SIG-M5 treated with dmso at 0.1 percent for 504 hours (cell line): ENCODE measurements at regions not wholly inside any gene's neighbourhood (a gene's known extent, or its start where the extent isn't known, plus 50 kb on each side); places are given as distances from the start of the nearest gene placed in this dataset.

ENCODE experiments used
- DNase-seq: peaks from one replicate; lab custom pipeline; 2025; ENCODE audit not compliant: unreplicated experiment; lab: John Stamatoyannopoulos, UW

DNA sequence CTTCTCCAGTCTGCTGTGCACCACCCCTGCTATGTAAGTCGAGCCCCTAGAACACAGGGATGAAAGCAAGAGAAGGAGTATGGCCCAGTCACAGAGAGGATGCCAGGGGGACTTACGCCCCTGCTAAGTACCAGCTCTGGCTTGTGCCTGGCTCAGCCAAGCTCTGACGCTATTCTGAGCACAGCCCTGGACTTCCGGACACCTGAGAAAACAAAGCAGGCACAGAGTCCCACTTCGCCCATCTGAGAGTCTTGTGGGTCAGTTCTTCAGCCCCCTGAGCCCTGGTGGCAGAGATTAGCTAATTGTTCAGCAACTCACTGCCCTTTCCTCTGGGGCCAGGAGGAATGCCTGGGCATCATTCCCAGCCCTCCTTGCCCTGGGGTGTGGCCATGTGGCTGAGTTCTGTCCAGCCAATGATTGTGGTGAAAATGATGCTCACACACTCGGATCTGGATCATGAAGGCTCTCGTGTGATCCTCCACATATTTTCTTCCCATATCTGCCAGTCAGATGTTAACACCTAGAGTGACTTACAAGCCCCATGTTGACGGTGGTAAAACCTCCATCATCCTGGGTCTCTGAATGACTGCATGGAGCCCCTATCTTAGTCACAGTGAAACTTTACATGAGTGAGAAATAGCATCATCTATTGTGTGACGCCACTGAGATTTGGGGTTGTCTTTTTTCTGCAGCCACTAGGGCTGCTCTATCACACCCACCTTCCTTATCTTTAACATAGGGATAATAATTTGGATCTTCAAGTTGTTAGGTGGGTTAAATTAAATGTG lies 105.7 kb downstream of the TPRA1 start:
- DNase-seq = no peak

DNA sequence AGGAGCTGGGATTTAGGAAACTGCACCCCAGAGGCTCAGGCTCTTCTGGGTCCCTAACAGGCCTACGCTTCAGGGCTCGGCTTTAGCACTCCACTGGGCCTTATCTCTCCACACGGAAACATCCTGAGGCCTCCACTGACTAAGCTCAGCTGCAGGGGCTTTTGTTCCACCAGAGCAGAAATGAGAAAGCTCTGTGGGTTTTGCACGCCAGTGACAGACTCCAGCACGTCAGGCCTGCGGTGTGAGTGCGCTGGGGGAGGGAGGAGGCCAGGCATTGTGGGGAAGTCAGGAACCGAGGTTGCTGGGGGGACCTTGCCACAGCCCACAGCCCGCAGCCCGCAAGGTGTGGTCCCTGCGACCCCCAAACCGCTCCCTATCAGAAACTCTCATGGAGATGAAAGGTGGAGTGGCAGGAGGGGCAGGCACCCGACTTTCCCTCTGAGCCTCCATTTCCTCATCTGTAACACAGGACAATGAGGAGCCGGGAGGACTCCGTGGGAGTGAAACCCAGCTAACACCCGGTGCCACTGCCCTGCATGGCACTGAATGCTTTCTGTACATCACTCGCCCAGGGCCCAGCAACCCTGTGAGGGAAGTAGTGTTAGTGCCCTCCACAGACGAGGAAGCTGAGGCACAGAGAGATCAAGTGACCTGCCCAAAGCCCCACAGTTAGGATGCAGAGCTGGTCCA lies 106.5 kb downstream of the TPRA1 start:
- DNase-seq = no peak

DNA sequence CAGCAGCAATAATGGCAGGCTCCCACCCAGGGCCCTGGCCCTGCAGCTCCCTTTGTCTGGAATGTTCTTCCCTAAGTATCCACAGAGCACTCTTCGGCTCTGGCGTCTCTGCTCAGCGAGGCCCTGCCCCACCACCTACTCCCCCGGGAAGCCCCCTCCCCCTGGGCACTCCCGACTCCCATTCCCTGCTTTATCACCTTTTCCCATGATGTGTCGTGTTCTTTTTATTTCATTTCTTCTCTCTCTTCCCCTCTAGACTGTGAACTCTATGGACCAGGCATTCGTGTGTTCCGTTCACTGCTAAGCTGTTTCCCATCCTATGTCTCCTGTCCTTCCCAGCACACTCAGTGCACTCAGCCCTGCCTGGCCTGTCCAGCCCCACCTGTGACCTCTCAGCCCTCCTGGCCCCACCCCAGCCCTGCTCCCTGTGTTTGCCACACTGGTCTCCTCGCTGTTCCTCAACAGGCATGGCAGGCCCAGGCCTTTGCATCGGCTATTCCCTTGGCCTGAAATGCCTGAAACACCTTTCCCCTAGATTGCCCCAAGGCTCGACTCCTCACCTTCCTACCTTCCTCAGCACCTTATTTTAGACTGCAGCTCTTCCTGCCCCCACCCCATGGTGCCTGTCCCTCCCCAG lies 107.4 kb downstream of the TPRA1 start:
- no peak for DNase-seq

DNA sequence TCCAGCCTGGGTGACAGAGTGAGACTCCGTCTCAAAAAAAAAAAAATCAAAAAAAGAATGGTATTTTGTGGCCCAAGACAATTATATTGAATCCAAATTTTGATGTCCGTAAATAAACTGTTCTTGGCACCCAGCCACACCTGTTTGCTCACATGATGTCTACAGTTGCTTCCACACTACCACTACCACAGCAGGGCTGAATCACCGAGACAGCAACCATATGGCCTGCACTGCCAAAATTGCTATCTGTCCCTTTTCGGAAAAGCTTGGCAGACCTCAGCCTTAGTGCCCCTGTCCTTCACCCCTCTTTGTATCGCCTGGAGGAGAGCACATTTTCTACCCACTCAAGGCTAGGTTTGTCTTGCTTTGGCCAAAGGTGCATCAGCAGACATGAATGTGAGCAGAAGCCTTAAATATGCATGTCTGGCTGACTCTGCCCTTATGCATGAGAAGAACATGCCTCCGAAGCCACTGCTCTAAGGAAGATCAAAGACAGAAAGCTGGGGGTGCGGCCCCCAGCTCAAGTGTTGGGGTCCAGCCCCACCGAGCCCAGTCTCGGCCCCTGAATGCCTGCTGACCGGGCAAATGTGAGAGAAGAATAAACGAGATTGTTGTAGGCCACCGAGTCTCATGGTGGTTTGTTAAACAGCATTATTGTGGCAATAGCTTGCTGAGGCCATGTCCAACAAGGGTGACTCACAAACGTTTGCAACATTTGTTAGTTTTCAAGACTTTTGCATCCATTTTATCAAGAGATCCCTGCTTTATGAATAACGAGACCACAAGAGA lies 108.1 kb downstream of the TPRA1 start:
- no peak for DNase-seq

DNA sequence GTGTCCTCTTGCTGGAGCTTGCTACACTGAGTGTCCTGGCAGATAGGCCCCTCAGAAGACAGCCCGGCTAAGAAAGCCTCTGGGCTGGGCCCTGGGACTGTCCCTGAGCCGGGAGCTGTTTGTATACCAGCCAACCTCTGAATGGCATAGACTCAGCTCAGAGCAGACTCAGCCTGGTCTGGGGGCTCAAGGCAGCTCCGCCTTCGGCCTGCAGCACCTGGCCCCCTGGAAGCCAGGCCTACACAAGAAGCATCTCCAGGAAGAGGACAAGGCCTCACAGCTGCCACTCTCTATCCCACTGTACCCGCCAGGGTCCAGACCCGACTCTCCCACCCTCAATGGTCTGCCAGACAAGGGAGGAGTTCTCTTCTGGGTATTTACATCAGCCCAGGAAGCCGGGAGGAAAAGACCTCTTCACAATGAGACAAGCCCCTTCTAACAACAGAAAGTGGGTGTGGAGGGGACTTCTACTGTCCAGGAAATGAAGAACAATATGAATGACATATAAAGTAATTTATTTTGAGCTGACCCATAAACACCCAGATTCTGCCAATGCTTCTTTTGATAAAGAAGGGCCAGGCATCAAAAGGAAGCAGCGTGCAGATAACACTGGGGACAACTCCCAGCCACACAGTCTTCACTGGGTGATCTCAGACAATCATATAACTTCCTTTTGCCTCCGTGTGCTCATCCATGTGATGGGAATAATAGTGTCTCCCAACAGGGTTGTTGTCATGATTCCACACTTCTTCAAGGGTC lies 110.2 kb downstream of the TPRA1 start:
- DNase-seq = no peak

DNA sequence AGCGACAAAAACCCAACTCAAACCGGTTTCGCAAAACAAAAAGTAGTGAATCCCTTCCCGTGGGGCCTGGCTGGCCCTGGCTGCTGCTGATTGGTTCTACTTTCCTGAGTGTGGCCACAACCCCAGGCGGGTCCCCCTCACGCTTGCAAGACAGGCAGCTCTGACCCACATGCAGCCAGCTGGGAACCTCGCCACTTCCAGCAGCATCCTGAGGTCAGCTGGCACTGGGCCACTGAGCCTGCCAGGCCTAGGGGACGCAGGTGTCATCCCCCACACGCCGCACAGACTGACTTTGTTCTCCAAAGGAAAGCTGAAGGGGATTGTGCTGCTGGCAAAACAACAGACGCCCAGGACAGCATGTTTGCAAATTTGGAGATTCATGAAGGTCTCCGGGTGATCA lies 111.1 kb downstream of the TPRA1 start:
- DNase-seq = no peak

DNA sequence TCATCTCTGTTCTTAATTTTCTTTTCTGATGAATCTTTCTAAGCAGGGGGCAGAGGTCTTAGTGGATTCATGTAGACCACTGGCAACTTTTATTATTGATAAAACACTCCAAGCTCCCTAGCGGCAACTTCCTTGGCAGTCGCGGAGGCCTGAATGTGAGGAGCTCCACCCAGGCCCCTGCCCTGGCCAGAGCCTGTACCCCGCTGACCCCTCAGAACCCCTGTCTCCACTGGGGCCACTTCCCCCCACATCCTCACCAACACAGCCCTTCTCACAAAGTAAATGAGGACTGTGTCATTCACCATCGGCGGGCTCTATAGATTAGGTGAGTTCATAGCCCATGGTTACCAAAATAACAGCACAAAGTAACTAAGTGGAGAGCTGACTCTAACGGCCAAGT lies 111.6 kb downstream of the TPRA1 start:
- no peak for DNase-seq

DNA sequence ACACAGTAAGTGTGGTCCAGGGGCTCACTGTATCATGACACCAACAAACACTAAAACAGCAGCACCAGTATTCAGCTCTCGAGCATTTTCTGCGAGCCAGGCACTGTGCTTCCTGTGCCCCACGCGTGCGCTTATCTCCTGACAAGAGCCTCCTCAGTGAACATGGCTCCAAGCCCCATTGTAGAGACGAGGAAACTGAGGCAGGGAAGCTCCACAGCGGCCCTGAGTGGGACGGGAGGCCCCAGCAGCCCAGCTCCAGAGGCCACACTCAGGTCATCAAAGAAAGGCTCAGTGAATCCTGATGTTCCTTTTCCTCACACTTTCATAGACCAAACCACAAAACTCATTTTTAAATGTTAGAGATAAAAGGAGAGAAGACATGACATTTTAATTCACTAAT lies 113.1 kb downstream of the TPRA1 start:
- DNase-seq = no peak

DNA sequence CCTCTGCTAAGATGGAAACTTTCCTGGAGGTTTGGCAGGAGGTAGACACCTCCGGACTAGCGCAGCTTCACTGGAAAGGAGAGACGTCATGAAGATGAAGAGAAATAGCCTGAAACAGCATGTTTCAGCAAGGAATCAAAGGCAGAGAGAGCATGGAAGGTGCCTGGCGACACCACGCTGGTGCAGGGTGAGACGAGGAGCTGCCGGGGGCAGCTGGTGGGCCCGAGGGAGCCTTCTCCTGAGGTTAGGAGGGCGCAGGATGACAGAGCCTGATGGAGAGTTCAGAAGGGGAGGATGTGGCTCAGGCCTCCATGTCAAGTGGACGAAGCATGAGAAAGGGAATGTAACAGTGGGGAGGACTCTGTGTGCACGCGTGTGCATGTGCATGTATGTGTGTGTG lies 113.6 kb downstream of the TPRA1 start:
- no peak for DNase-seq

DNA sequence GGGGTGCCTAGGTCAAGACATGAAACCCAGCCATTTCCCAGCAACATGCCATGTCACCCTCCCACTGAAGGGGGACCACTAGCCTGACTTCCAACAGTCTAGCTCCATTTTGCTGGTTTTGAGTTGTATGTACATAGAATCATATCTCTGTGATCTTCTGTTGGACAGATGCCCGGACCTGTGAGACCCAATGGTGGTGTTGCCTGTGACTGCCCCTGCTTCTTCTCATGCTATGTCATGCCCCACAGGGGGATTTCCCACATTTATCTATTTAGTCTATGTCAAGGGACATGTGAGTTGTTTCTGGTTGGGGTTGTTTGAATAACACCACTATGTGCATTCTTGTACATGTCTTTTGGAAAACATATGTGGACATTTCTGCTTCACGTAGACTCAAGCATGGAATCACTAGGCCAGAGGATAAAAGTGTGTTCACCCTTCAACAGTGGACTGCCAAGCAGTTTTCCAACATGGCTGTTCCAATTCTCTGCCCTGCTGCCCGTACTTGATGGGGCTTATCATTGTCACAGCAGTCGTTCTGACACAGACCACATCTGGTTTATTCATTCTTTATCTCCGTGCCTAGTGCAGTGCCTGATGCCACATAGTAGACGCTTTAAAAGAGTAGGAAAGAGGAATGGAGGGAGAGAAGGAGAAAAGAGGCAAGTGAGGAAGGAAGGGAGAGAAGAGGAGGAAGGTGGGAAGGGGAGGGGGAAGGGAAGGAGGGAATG lies 114.4 kb downstream of the TPRA1 start:
- no peak for DNase-seq

DNA sequence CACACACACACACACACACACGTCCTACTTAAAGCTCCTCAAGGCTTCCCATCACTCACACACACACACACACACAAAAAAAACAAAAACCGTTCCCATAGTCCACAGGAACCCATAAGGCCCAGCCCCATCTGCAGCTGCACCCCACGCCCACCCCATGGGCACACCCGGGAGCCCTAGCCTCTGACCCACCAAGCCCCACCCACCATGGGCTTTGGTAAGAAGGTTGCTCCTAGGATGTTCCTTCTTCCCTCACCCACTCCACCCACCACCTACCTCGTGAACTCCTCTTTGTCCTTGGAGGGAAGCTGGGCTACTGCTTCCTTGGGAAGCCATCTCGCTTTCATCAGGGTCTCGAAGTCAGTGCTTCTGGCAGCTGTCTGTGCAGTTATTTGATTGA lies 115.1 kb downstream of the TPRA1 start:
- DNase-seq = no peak

DNA sequence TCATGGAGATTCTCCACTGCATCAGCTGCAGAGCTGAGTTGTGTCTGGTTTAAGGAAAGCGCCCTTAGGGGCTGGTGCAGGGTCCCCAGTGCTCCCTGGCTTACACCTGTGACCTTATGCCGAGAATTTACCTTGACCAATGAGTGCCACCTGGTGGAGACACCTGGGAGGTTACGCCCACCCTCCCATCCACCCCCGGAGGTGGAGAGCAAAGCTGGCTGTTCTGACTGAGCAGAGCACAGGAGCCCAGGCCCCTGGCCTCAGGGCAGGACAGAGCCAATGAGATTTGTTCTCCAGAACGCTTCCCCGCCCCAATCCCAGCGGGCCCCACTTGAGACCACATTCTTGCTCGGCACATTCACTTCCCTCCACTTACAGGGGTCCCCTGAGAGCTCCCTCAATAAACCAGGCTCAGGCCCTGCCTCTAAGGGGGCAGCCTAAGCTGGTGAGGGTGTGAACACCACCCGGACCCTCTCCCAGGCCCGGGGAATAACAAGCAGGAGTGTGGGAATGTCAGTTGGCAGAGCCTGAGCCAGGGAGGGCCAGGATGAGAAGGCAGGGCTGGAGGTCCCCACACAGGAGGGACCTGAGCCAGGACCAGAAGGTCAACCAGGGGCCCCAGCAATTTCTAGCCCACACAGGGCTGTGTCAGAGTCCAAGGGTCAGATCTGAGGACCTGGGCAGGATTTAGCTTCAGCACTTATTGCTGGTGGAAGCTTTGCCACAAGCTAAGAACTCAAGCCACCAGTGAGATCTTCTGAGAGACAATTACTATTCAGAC lies 117.1 kb downstream of the TPRA1 start:
- no peak for DNase-seq

DNA sequence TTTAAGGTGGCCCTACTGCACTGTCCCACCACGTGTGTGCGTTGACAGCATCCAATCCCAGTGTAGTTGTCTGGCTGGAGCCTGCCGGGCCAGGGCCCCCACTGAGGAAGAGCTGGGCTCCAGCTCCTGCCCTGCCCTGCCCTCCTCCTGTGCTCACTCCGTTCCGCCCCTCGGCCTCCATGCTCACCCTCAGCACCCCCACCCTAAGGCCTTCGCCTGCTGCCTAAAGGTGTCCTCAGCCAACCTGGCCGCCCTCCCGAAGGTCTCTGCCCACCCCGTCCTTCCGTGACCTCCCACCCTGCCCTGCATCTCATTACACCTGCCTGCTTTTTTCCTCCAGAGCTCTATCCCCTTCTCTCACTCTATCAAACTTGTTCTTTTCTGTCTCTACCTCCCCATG lies 118.0 kb downstream of the TPRA1 start:
- no peak for DNase-seq

DNA sequence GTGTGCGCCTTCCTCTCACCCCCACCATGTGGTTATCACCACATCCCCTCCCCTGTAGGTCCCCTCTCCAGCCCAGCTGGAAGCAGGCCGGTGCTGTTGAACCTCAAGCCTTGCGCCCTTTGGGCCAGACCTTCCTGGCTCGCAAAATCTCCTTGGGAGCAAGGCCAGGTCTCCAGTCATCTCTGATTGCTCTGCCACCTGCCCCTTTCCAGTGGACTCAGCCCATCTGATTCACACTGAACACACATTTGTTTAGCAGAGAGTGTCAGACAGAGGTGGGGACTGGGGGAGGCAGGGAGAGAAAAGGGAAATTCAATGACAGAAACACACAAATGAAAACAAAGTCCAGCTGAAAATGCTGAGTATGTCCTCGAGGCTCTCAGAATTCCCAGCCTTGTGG lies 119.4 kb downstream of the TPRA1 start:
- DNase-seq = no peak

DNA sequence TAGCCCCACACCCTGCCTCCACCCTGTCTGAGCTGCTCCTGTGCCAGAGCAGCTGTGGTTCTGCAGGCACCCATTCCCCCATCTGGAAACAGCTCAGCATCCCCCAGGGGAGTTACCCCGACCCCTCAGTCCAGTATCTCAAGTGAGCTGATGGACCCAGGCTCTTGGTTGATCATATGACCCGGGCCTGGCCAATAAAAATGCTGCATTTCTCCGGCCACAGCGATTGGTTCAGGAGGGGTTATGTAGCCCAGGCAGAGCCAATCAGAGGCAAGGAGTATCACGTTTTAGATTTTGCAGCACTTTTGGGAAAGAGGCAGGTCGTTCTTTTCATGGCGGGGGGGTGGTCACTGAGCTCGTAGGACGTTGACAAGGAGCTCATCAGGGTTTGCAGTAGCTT lies 120.8 kb downstream of the TPRA1 start:
- no peak for DNase-seq

DNA sequence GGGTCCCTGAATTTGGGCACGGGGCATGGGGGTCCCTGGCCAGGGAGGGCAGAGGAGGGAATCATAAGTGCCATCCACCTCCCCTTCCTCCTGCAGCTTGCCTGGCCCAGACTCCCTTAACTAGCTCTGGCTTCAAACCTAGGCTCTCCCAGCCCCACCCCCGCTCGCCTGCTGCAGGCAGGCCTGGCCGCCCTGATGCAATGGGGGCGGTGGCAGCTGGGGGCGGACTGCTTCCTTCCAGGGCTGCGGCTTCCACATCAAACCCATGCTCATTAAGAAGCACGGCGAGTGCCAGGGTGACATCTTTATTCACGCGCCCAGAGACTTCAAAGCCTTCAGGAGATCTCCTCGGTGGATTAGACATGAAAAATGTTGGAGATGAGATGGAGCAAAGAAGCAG lies 123.1 kb downstream of the TPRA1 start:
- no peak for DNase-seq

DNA sequence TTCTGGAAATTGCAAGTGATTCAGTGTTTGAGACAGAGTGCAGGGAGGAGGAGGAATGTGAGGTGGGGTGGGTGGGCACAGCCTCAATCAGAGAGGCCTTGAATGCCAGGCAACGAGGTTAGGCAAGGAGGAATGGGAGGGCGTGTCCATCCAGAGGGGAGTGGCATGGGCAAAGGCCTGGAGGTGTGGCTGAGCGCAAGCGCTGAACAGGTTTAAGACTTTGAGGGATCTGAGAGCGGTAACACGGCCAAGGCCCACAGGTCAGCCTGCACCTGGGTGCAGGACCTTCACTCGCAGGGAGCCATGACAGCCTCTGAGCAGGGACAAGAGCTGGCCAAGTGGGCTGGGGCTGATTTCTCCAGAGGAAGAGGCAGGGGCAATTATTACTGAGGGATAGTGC lies 125.9 kb downstream of the TPRA1 start:
- DNase-seq = no peak

DNA sequence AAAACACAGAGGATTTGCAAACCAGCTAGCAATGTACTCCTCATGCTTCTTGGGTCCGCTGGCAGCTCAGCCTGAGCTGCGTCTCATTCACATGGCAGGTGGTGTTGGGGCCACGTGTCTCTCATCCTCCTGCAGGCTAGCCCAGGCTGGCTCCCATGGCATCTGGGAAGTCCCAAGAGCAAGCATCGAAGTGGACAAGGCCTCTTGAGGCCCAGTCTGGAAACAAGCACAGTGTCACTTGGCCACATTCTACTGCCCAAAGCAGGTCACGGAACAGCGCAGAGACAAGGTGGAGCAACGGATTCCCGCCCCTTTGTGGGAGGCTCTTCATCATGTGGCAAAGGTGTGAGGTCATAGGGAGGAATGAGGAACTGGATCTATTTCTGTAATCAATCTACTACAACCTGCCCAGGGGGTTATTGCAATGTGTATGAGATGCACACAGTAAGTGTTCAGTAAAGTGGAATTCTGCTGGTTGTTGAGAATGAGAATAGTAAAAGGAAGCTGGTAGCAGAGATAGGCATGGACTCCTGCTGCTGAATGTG lies 128.3 kb downstream of the TPRA1 start:
- DNase-seq = no peak

DNA sequence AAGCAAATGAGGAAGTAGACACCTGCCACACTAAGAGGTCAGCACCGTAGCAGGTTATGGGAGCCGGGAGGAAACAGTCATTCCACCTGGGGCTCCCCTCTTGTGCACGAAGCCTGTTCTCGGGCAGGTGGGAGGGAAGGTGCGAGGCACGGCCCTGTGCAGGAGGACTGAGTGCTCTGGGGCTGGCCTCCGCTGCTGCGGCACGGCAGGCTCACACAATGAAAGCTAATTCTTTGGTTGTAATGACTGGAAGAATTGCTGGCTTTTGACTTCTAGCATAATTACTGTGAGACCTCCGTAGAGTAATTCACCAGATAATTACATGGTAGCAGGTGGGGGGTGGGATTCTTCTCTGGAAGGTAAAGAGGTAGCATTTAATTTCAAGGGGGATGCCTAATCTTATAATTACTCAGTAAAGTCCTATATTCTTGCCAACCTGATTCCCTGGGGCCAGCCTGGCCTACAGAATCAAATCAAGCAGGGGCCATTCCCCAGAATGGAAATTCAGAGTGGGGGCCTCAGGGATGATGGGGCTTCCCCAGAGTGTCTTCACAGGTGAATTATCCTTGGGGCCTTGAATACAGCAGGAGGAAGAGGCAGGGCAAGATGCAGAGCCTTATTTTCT lies 129.1 kb downstream of the TPRA1 start:
- DNase-seq = no peak
